DOHH2 (cell line): ENCODE measurements at regions not wholly inside any gene's neighbourhood (a gene's known extent, or its start where the extent isn't known, plus 50 kb on each side); places are given as distances from the start of the nearest gene placed in this dataset.

Source experiments
- EZH2phosphoT487 ChIP-seq: fragments of 200-600 bp; sonication (generic); IDR thresholded peaks from 2 replicates; pipeline ENCODE4 v1.6.1; 2017; ENCODE audit warnings: borderline replicate concordance, mild to moderate bottlenecking, antibody characterized with exemption, low read length, moderate library complexity, mixed read lengths
- TF ChIP-seq, protein P1 (sequence below): fragments of 200-600 bp; sonication (generic); IDR thresholded peaks from one replicate; pipeline ENCODE4 v1.5.1; 2014; ENCODE audit warnings: antibody characterized with exemption, mild to moderate bottlenecking, low read depth, low read length; ENCODE audit not compliant: poor library complexity, severe bottlenecking

DNA sequence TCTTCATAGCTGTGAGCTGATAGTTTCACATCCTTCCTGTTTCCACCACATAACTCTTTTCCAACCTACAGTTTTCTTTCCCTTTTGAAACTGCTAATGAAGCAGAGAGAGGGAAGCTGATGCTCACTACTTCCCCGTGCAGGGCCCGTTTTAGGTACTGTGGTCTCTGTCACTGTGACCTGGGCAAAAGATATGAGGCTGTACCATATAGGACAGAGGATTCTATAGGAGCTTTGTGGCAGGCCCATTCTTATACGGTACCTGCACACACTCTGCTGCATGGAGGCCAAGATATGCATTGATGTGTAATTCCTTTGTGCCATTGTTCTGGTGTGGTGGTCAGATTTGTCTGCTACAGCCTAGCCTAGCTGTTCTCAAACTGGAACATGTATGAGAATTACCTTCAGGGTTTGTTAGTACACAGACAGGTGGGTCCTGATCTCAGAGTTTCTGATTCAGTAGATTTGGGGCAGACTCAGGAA, 577.3 kb downstream of the LMO7 start:
- TF ChIP-seq, protein P1, sequence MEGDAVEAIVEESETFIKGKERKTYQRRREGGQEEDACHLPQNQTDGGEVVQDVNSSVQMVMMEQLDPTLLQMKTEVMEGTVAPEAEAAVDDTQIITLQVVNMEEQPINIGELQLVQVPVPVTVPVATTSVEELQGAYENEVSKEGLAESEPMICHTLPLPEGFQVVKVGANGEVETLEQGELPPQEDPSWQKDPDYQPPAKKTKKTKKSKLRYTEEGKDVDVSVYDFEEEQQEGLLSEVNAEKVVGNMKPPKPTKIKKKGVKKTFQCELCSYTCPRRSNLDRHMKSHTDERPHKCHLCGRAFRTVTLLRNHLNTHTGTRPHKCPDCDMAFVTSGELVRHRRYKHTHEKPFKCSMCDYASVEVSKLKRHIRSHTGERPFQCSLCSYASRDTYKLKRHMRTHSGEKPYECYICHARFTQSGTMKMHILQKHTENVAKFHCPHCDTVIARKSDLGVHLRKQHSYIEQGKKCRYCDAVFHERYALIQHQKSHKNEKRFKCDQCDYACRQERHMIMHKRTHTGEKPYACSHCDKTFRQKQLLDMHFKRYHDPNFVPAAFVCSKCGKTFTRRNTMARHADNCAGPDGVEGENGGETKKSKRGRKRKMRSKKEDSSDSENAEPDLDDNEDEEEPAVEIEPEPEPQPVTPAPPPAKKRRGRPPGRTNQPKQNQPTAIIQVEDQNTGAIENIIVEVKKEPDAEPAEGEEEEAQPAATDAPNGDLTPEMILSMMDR = no peak
- TF ChIP-seq EZH2phosphoT487 = no peak
